HCT116 (cell line): ENCODE measurements at regions not wholly inside any gene's neighbourhood (a gene's known extent, or its start where the extent isn't known, plus 50 kb on each side); places are given as distances from the start of the nearest gene placed in this dataset.

ENCODE experiments used
- ATF3 ChIP-seq: IDR thresholded peaks from 2 replicates; pipeline ENCODE4 v1.6.1; 2012
- CBX3 ChIP-seq: IDR thresholded peaks from 2 replicates; pipeline ENCODE4 v1.6.1; 2012; ENCODE audit warnings: low read depth
- CTCF ChIP-seq, 3 experiments: fragments of 200-600 bp in 1 of 3; sonication (generic) in 1 of 3; IDR thresholded peaks in 2 of 3; conservative IDR thresholded peaks in 1 of 3; 2 replicates each; pipeline ENCODE4 v1.5.1; 2012 to 2017; ENCODE audit warnings: low read depth in 2 of 3, low read length in 2 of 3, antibody characterized with exemption in 1 of 3, borderline replicate concordance in 1 of 3, control low read depth in 1 of 3, mild to moderate bottlenecking in 1 of 3, mixed read lengths in 1 of 3, mixed run types in 1 of 3, moderate library complexity in 1 of 3; ENCODE audit not compliant: insufficient read depth in 1 of 3

- TF ChIP-seq CTCF (IDR thresholded peaks at IDR 0.05 in 2 of 3, conservative IDR thresholded peaks at IDR 0.05 in 1 of 3; ENCODE audit: borderline replicate concordance in 1 of 3, insufficient read depth in 1 of 3, low read depth in 2 of 3, low read length in 2 of 3) (no peak), CBX3 (no peak), ATF3 (no peak)
Measured at GRCh38 chr2:12804091-12804856, 87.5 kb downstream of the TRIB2 start.
